Fibroblast of skin of back (primary cell): ENCODE measurements at regions not wholly inside any gene's neighbourhood (a gene's known extent, or its start where the extent isn't known, plus 50 kb on each side); places are given as distances from the start of the nearest gene placed in this dataset.
"Not testable (repeated sequence)": the region's sequence is repeated elsewhere in the genome, so short reads cannot be mapped to it uniquely, and the experiment has no call there.

Experiments
- DNase-seq: peaks from one replicate; pipeline ENCODE4 v3.0.0-alpha.2; 2013

DNA sequence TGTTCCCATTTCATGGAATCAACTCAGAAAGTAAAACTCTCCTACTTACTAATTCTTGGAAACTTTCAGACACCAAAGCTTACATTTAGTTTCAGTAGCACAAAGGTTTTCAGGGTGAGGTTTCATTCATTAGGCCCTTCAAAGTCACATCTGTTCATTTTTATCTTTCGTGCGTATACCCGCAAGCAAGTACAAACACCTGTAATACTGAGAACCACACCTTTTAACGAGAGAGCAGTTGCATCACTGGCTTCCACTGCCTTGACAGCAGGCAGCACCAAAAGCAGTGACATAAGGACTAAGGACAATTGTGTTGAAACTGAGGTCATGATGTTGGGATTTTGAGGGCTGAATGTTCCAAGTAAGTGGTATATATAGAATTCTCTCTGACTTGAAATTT, 60.5 kb downstream of the GOLGA6L22 start:
- not testable (repeated sequence) for DNase-seq

DNA sequence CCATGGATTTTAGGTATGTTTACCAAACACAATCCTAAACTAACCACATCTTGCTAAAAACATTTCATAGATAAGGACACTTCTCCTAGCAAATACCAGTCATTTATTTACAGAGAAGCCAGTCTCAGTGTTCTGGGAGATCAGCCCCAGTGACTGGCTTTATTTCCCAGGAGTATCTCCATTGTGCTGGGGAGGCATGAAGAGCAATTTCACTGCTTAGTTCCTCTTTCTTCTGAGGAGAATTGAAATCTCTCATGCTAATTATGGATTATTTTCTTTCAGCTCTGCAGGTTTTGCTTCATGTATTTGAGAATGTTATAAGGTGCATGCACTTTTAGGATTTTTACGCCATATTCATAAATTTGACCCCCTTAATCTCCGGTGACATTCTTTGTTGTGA, 67.8 kb downstream of the GOLGA6L22 start:
- DNase-seq: not testable (repeated sequence)

DNA sequence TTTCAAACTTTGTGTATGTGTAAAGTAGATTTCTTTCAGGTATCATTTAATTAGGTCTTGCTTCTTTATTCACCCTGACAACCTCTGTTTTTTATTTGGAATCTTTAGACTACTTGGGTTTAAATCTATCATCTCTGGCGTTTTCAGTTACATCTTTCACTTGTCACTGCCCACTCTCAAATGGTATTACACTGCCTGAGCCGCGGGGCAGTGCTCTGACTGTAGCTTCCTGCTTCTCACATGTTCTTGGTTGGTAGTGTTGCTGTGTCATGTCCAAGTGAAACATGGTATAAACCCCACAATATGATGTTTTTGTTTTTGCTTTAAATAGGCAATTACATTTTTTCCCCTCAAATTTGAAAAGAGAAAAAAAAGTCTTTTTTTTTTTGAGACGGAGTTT, 68.3 kb downstream of the GOLGA6L22 start:
- not testable (repeated sequence) for DNase-seq

DNA sequence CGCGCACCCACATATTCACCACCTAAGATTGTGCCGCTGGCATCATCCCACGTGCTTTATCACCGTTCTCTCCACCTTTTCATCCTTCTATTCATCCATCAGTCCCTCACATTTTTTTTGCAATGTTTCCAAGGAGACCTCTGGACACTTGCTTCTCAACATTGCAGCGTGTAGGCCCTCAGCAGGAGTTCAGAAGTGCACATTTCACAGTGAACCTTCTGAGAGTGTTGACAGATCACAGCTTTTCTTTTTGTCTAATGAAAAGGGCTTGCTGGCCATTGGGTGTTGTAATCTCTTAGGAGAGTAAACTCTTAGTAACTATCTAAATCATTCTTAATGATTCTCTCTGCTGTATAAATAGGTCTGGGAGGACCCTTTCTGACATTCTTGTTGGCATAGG, 70.5 kb downstream of the GOLGA6L22 start:
- not testable (repeated sequence) for DNase-seq

DNA sequence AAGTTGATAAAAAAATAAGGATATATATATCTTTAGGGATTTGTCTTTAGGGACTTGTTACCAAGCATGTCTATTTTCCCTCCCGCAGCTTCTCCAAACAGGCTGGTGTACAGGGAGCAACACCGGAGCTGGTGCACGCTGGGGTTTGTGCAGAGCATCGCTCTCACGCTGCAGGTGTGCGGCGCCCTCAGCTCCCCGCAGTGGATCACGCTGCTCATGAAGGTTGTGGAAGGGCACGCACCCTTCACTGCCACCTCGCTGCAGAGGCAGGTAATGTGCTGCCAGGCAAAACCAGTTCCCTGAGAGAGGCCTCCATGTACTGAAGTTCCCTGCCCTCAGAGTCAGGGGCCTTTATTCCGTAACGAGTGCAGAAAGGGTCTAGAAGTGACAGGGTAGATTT, 101.0 kb downstream of the GOLGA6L22 start:
- not testable (repeated sequence) for DNase-seq

DNA sequence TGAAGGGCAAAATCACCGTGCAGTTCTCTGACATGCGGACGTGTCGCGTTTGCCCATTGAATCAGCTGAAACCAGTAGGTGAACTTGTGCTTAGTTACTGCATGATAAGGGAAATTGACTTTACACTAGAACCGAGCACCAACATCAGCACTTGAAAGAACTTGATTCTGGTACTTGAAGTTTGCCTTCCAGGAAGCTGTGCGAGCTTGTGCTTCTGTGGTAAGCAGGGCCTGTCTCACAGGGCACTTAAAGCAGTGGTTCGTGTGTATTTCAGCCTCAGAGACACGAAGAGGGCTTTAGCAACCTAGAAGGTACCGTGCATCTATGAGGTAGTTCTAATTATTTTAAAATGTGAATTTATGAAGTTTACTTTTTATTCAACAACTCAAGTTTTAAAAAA, 103.0 kb downstream of the GOLGA6L22 start:
- DNase-seq: not testable (repeated sequence)

DNA sequence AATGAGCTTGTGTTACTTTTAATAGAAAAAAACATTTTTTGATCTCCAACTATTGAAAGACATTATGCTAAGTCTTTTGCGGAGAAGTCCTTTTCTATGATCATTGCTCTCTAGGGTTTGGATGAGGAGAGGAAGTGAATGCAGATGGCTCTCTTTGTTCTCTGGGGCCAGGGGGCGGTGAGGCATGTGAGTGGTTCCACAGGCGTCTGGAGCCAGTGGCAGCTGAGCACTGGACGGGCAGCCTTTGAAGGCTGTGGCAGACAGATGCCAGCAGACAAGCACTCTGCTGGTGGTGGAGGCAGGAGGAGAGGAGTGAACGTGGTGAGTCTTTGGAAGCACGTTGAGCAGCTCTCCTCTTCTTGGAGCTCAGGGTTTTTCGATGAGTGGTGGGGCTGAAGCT, 107.8 kb downstream of the GOLGA6L22 start:
- not testable (repeated sequence) for DNase-seq

DNA sequence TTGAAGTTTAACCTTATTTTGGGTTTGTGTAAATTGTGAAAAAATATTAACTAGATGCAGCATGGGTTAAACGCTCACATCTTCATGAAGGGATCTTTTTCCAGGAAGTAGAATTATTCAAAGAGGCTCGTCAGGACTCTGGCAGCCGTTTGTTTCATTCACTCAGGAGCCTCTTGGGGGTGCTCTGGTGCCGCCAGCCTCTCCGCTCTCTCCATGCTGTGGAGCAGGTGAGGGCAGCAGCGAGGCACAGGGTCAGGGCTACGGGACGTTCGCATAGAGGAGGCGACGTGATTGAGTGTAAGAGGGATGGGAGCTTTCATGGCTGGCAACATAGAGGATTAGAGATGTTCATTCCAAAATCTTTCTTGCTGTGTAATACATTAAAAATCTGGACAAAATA, 110.8 kb downstream of the GOLGA6L22 start:
- DNase-seq: not testable (repeated sequence)

DNA sequence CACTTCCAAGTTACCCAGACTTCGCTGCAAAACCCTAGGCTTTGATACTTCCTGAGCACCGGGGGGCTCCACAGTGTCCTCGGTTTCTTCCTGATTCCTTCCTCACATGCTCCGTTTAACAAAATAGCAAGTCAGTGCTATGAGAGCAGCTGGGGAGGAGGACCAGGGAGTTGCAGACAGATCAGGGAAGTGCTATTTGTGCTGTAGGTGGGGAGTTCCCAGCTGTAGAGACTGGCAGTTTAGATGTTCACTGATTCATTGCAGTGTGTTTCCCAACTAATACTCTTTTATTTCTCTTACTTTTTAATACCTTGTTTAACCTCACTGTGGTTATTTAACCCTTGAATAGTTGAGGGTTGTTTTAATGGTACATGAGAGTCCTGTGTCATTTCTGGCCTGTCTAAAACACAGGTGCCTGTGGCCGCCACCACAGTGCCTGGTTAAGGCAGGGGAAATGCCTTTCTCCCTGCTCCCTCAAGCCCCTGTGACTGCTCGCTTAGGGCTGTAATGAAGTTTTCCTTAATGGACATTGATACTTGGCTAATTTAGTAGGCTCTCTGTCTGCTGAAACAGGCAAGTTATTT, 113.5 kb downstream of the GOLGA6L22 start:
- not testable (repeated sequence) for DNase-seq

DNA sequence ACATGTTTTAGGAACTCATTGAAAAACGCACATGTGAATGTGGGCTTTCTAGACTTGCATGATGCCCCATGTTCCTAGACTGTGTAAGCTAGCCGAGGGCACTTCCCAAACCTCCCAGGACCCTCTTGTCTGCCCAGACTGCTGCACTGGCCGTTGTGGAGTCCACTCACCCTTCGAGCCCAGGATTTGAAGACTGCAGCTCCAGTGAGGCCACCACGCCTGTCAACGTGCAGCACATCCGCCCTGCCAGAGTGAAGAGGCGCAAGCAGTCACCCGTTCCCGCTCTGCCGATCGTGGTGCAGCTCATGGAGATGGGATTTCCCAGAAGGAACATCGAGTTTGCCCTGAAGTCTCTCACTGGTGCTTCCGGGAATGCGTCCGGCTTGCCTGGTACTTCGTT, 114.1 kb downstream of the GOLGA6L22 start:
- not testable (repeated sequence) for DNase-seq

DNA sequence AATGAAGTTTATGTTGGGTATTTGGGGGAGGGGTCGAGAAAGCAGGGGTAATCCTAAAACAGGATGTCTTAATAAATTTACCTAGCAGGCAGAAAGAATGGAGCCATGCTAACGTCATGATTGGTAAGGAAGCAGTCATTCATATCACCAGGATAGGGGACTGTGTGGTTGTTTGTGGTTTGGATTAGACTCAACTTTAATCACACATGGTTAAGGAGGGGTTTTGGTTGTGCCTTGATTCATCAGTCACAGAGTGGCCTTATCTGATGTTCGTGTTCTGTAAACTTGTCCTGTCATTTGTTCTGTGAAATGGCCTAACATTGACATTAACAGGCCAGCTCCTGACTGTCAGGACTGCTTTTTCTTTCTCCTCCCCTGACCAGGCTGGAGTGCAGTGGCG, 119.1 kb downstream of the GOLGA6L22 start:
- DNase-seq: not testable (repeated sequence)

DNA sequence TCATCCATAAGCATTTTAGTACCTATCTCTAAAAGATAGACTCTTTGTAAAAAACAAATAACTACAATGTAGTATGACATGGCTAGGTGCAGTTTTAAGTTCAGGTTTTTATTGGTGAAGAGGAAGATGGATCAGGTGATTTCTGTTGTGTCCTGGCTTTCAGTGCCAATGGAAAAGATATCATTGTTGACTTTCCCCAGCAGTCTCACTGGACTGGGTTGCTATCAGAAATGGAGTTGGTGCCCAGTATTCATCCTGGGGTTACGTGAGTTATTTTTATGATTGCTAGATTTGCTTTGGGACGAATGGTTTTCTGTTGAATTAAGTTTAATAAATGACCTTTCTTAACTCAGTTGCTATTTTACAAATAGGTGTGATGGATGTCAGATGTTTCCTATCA, 120.5 kb downstream of the GOLGA6L22 start:
- not testable (repeated sequence) for DNase-seq

DNA sequence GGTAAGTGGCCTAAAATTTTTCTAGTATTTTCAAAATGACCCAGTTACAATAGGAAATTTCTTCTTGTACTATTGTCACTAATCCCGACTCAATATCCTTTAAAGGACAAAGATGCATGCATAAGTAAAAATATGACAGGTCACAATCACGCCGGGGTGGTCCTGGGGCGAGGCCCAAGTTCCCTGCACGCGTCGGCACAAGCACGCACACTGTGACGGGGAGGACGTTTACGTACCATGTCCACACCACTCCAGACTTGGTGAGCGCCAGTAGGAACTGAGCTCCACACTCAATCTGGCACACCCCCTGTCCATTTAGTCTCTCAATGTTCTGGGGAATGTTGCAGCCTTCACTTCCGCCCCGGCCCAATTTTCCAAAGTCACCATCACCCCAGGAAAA, 128.7 kb downstream of the GOLGA6L22 start:
- DNase-seq: not testable (repeated sequence)

DNA sequence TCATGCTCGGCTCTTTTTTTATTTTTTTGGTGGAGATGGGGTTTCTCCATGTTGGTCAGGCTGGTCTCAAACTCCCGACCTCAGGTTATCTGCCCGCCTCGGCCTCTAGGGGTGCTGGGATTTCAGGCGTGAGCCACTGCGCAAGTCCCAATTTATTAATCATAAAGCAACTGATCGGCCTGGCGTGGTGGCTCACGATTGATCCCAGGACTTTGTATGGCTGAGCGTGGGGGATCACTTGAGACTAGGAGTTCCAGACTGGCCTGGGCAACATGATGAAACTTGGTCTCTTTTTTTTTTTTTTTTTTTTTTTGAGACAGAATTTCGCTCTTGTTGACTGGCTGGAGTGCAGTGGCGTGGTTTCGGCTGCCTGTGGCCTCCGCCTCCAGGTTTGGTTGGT, 139.8 kb downstream of the GOLGA6L22 start:
- not testable (repeated sequence) for DNase-seq

DNA sequence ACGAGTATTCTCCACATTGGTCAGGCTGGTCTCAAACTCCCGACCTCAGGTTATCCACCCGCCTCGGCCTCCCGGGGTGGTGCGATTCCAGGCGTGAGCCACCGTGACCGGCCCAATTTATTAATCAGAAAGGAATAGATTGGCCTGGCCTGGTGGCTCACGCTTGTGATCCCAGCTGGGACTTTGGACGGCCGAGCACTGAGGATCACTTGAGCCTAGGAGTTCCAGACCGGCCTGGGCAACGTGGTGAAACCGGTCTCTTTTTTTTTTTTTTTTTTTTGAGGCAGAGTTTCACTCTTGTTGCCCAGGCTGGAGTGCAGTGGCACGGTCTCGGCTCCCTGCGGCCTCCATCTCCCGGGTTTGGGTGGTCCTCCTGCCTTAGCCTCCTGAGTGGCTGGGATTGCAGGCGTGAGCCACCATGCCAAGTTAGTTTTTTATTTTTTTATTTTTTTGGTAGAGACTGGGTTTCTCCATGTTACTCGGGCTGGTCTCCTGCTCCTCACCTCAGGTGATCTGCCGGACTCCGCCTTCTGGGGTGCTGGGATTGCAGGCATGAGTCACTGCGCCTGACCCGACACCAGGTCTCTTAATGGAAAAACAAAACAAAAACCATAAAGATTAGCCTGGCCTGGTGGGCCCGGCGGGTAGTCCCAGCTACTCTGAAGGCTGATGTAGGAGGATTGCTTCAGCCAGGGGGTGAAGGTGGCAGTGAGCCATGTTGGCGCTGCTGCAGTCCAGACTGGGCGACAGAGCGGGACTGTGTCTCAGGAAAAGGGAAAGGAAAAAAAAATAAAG, 141.0 kb downstream of the GOLGA6L22 start:
- DNase-seq: not testable (repeated sequence)

DNA sequence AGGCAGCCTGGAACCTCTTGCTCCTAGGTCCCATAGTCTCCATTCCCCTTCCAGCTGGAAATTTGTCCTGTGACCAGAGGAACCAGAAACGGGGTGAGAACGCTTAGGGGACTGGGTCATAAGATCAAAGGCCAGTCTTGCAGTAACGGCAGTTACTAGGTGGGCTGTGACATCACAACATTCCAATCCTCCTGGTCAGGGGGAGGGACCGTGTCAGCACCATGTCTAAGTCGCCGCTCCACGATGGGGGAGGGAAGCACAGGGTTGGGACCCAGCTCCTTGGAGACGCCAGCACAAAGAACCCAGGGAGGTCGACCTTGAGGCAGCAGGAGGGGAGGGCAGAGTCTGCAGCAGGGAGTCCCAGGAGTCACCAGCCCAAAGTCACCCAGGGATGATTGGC, 158.3 kb downstream of the GOLGA6L22 start:
- DNase-seq: peak; percentile 0

DNA sequence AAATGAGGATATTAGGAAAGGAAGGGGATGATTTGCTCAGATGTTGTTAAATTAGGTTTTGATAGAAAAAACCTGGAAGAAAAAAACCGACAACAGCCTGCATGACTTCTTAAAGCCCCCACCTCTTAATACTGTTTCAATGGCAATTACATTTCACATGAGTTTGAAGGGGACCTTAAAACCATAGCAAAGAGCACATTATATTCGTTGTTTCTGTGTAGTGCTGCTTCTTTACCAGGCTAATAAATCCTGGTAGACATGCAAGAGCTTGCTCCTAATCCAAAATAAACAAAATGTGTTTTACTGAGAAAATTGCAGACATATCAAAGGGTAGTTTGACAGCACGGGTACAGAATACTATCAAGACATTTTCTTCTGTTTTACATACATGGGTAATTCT, 154.7 kb upstream of the NIPA1 start:
- not testable (repeated sequence) for DNase-seq

DNA sequence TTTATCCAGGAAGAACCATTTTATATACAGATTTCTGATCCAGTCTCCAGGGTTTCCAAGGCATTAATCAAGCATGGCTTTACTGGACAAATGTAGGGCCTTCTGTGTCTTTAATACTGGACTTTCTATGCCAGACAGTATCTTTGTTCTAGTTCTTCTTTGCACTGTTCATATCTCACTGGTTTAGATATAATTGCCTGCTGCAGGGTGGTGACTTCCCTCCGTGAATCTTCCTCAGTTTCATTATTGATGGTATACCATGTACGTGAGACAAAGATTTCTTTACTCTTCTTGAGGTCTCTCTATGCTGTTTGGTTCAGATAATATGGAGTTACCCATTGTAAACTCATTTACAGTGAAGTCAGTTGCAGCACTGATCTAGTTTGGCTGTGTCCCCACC, 146.5 kb upstream of the NIPA1 start:
- not testable (repeated sequence) for DNase-seq

DNA sequence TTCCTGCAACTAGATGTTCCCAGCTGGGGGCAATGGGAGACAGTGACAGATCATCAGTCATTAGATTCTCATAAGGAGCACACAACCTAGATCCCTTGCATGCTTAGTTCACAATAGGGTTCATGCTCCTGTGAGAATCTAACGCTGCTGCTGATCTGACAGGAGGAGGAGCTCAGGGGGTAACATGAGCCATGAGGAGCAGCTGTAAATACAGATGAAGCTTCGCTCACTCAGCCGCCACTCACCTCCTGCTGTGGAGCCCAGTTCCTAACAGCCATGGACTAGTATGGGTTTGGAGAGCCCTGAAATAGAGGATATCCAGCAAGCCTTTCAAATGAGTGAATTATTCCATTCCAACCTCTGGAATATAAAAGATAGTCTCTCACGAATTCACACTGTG, 137.0 kb upstream of the NIPA1 start:
- not testable (repeated sequence) for DNase-seq

DNA sequence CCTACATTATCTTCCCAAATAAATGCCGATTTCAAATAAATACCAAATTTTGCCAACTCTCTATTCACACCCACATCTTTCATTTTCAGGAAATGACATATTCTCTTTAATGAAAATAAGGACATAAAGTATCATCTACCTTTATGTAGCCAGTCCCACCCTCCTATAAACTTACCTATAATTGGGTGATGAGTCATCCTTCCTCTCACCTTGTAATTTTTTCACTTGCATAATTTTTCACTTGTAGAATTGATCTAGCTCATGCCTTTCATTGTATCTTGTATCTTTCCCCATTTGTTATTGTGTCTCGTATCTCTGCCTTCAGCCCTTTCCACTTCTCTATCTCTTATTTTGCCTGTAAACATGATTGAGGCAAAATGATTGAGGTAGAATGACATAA, 135.3 kb upstream of the NIPA1 start:
- not testable (repeated sequence) for DNase-seq

DNA sequence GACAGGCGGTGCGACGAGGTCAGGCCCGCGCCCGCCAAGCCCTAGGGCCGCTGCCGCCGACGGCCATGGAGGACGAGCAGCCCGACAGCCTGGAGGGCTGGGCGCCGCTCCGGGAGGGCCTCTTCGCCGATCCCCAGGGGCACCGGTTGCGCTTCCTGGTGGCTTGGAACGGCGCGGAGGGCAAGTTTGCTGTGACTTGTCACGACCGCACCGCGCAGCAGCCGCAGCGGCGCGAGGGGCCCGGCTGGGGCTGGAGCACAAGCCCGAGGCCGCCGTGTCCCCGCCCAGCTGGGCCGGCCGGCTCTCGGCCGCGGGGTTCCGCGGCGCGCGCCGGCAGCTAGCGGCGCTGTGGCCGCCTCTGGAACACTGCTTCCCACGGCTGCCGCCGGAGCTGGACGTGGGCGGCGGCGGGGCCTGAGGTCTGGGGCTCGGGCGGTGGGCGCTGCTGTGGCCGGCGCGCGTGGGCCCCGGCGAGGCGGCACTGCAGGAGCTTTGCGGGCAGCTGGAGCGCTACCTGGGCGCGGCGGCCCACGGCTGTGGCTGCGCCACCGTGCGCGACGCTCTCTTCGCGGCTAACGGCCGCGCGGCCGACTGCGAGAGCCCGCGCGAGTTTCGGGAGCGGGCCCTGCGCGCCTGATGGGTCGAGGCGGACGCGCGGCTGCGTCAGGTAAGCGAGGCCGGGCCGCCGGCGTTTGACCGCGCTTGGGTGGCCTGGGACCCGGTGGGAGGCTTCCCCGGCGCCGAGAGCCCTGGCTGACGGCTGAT, 122.0 kb upstream of the NIPA1 start:
- peak; percentile 62 for DNase-seq

DNA sequence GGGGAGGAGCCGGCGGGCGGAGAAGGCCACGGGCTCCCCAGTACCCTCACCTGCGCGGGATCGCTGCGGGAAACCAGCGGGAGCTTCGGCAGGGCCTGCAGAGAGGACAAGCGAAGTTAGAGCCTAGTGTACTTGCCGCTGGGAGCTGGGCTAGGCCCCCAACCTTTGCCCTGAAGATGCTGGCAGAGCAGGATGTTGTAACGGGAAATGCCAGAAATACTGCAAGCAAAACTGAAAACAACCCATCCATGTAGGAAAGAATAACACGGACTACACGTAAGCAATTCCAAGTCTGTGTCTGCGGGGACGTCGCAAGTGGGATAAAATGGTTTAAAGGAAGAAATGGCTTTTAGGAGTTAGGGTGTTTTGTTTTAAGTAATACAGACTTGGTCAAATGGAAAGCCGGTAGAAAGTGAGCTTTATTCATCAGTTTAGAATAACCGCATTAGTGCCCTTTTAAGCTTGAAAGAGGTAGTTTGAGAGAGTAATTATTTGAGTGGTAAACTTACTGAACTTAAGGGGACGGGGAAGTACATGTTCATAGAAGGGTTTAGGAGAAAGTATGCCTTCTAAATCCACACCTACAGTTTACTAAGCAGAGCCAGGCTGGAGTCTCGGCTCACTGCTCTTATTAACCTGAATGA, 121.3 kb upstream of the NIPA1 start:
- peak; percentile 83 for DNase-seq

DNA sequence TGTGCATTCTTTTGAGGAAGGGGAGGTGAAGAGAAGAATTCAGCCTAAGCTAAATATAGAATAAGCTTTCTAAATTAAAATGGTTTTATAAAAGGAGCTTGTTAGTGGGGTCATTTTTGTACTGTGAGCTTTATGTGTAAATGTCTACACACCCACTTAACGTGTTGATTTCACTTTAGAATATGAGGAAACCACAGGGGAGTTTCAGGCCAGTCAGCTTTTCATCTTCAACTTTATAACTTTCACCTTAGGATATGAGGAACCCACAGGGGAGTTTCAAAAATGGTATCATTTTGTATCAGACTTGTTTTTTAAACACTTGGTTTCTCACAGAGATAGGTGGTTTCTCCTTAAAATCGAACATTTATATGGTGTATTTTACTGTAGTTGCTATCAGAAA, 120.7 kb upstream of the NIPA1 start:
- not testable (repeated sequence) for DNase-seq
